Hippocampal formation (tissue), 2 donors: ENCODE measurements at regions not wholly inside any gene's neighbourhood (a gene's known extent, or its start where the extent isn't known, plus 50 kb on each side); places are given as distances from the start of the nearest gene placed in this dataset.
"Not testable (repeated sequence)": the region's sequence is repeated elsewhere in the genome, so short reads cannot be mapped to it uniquely, and the experiment has no call there.

Experiments used
- DNase-seq, 2 donors: peaks; one replicate each; lab custom pipeline; 2025; lab: John Stamatoyannopoulos, UW

- no peak for DNase-seq
These were observed 95.4 kb upstream of the KLF4 start for GRCh38 chr9:107584944-107585343.

GRCh38 chr9:107584186-107584585 lies 94.6 kb upstream of the KLF4 start:
- DNase-seq, result no peak

DNA sequence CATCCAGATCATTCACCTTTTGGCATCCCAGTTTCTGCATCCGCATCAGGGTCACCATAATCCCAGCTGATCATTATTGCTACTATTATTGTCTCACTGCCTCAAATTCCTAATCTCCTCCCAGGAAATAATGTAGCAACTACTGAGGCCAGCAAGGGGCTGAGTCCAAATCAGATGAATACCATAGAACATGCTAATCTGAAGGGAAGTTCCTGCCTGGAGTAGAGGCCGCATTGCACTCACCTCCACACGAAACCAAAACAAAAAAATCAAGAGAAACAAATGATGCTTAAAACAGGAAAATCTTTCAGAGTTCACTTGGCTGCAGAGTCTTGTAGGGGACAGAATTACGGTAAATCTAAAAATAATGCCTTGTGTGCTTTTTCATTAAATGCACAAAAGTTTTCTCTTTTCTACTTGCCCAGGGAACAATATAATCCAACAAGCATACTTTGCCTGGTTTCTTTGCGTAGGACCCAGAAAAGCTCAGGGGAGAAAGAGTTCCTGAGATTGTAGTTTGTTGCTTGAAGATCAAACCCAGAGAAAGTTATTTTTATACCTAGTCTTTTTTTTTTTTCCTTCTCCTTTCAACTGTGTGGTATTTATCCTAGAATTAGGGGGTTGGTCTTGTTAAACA lies 87.7 kb upstream of the KLF4 start:
- DNase-seq, result no peak

DNA sequence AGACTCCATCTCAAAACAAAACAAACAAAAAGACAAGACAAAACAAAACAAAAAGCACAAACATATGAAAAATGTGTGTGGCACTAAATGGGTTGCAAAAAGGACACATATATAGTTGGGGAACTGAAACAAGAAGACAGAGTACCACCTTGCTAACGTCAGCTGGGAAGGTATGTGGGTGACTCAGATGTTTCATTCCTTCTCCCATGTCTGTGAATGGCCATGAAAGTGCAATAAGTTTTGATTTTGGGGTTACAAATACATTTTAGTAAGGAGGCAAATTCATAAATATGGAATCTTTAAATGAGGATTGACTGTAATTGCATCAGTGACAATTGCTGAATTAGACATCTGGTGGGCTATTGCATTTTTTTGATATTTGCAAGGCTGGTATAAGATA lies 81.6 kb upstream of the KLF4 start:
- no peak for DNase-seq

- DNase-seq, result no peak
These were observed 79.6 kb upstream of the KLF4 start for GRCh38 chr9:107569174-107569573.

DNA sequence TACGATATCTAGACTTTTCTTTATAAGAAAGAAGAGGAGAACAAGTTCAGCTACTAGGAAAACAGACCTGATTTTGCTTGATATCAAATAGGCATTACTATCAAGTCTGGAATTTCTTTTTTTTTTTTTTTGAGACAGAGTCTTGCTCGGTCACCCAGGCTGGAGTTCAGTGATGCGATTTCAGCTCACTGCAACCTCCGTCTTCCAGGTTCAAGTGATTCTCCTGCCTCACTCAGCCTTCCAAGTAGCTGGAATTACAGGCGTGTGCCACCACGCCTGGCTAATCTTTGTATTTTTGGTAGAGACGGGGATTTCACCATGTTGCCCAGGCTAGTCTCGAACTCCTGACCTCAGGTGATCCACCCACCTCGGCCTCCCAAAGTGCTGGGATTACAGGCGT lies 78.8 kb upstream of the KLF4 start:
- DNase-seq, result not testable (repeated sequence)

DNA sequence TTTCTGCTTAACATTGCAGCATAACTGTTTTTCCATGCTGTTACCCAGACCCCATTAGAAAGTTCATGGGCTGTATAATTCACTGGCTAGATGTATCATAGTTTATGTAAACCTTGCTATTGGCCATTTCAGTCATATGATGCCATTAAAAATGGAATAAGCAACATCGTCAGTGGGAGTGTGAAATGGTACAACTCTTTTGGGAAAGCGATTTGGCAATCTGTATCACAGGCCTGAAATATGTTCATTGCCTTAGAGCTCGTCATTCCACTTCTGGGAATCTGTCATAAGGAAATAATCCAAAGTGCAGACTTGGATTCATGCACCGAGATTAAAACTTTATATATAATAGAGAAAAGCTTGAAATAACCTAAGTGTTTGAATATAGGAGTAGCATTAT lies 77.9 kb upstream of the KLF4 start:
- no peak for DNase-seq

GRCh38 chr9:107566611-107567061 lies 77.1 kb upstream of the KLF4 start:
- DNase-seq, result no peak

- DNase-seq, result no peak
These were observed 73.2 kb upstream of the KLF4 start for GRCh38 chr9:107562798-107563197.

- DNase-seq, result no peak
These were observed 70.0 kb upstream of the KLF4 start for GRCh38 chr9:107559494-107560086.

DNA sequence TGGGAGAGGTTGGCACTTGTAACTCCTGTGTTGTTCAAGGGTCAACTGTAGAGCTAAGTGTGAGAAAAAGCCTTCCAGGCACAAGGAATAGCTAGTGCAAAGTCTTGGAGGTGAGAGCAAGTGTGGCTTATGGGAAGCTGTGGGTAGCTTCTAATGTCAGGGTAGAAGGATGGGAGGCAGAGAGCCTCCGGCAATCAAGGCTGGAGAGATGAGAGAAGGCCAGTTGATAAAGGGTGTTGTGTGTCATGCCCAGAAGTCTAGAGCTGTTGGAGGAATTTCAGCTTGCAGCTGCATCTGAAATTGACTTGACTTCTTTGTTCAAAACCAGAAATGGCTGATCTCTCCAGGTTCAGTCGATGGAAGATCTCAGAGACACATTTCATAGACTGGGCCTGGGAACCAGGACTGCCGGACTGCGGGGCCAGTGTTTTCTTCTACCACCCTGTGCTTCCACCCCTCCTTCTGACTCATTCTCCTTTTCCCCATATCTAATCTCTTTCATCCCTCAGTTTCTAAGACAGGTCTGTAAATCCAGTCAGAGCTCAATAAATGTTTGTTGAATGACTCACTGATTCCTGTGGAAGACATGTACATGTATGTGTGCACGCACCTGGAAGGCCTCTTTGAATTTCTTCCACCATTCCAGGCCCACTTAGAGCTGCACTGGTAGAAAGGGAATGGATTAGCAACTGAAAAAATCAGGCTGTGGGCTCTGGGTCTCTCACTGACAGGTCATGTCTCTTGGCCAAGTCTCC lies 67.8 kb upstream of the KLF4 start:
- no peak for DNase-seq

DNA sequence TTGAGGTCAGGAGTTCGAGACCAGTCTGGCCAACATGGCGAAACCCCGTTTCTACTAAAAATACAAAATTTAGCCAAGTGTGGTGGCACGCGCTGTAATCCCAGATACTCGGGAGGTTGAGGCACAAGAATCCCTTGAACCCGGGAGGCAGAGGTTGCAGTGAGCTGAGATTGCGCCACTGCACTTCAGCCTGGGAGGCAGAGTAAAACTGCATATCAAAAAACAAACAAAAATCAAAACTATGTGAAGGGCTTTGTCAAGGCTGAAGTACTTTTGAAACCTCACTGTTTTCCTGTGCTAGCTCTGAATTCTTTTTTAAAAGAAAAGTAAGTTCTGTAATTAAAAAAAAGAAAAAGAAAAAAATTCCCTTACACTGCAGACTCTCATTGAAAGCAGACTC lies 65.1 kb upstream of the KLF4 start:
- DNase-seq, result no peak

DNA sequence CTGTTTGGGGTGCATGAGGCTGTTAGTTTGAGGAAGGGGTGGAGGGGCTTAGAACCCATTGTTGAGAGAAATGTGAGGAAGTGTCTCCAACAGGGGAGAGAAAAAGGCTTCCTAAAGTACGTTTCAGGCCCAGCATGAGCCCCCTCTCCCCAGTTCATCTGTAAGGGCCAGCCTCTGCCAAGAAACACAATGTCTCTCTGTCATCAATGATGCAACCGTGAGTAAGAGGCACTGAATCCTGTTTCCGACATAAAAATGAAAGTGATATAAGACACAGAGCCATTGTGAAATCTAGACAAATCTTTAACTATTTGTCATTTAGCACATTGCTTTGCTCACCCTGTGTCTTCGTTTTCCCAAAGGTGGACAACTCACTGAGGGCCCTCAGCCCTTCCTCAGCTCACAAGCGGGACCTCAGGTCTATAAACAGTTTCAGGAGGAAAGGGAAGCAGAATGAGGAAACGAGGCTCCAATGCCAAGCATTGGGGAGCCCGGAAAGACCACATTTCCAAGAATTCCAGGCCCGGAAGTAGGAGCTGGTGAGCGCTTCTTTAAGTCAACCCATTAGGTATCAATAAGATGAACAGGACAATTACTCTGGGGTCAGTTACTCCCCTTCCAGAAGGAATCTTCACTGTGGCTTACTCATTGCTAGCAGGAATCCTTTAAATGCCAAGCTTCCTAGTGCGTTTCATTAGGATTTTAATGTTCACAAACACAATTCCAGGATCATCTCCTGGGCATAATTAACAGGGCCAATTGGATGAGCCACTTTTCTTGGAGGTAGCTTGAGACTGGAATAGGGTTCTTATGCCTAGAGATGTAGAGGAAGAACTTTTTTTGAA lies 59.0 kb upstream of the KLF4 start:
- no peak for DNase-seq

DNA sequence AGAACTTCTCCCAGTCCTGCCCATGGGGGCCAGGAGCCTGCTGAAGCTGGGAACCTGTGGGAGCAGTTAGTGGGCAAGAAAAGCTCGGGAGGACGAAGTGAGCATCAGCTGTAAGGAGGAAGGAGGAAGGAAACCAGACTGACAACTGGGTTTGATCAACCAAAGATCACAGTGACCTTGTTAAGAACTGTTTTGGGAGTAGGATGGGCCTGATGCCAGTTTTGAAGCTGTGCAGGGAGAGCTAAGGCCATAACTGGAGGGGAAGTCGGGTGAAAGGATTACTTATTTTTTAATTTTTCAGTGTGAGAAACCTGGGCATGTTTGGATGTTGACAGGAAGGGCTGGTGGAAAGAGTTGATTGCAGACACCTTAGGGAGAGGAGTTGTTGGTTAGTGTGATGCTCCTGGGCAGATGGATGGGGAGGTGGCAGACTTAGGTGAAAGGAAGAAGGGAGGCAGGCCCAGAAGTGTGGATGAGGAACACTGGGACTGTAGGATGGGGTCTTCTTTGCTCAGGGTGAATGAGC lies 58.3 kb upstream of the KLF4 start:
- no peak for DNase-seq

DNA sequence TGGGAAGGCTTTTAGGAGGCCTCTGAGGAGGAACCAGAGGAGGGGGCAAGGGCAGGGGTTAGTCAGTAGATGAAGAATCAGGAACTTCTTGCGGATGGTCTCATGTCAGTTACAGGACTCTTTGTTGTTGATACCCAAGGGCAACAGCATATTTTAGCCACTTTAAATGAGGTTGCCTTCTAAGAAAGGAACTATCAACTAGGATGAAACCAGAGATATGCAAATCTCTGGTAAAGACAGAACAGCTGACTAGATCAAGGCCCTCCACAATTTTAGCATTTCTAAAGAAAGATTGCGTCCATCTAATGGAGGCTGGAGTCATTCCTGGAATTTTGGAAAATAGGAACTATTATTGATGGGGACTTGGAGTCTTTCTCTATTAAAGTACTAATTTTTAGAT lies 57.7 kb upstream of the KLF4 start:
- no peak for DNase-seq

GRCh38 chr9:107546859-107547258 lies 57.3 kb upstream of the KLF4 start:
- no peak for DNase-seq

DNA sequence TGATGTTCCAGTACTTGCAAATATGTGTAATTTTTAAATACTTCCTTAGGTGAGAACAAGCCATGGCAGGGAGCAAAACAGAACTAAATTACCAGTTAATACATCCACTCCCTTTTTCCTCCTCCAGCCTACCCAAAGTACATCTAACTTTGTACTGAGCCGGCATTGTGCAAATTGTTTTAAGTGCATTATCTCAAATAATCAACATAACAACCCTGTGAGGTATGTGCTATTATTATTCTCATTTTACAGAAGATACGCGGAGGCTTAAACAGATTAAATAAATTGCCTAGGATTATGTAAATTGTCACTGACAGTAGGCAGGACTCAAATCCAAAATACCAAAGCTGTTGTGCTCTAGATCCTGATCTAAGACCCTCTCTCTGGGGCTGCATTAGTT lies 55.5 kb upstream of the KLF4 start:
- no peak for DNase-seq

DNA sequence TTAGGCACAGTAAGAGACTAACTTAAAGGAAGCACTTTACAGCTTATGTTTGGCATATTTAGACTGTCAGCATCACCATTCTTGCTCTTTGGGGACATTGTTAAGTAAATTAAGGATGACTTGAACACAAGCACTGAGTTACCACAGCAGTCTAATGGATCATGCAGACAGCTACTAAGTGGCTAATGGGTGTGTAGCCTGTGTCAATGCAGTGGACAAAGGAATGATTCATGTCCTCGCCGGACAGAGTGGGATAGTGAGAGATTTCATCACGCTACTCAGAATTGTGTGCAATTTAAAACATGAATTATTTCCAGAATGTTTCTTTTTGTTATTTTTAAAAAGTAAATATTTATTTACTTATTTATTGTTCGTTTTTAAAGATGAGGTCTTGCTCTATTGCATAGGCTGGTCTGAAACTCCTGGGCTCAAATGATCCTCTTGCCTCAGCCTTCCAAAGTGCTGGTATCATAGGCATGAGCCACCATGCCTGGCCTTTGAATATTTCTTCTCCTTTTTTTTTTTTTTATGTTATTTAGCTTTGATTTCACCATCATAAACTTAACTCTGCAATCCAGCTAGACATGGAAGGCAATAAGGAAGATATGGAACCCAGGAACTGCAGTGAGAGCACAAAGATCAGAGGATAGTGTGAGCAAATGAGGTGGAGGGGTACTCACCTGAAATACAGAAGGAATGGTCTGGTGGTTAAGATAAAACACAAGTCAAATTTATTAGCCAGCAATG lies 53.0 kb upstream of the KLF4 start:
- no peak for DNase-seq

- no peak for DNase-seq
These were observed 52.0 kb upstream of the KLF4 start for GRCh38 chr9:107541523-107541922.

DNA sequence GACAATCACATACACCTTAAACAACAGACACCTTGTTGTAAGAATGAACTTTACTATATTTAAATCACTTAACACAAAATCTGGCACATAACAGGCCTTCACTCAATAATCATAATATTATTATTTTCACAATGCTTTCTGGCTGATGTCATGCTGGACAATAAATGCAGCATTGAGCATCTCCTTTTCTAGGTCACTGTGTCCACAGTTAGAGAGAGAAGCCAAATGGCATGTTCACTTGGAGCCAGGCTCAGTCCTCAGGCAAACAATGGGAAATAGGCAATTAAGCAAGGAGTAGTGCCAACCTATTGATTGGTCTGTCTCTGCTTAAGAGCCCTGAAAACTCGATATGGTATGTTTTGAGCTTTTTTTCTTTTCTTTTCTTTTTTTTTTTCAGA lies 50.6 kb upstream of the KLF4 start:
- DNase-seq, result no peak

DNA sequence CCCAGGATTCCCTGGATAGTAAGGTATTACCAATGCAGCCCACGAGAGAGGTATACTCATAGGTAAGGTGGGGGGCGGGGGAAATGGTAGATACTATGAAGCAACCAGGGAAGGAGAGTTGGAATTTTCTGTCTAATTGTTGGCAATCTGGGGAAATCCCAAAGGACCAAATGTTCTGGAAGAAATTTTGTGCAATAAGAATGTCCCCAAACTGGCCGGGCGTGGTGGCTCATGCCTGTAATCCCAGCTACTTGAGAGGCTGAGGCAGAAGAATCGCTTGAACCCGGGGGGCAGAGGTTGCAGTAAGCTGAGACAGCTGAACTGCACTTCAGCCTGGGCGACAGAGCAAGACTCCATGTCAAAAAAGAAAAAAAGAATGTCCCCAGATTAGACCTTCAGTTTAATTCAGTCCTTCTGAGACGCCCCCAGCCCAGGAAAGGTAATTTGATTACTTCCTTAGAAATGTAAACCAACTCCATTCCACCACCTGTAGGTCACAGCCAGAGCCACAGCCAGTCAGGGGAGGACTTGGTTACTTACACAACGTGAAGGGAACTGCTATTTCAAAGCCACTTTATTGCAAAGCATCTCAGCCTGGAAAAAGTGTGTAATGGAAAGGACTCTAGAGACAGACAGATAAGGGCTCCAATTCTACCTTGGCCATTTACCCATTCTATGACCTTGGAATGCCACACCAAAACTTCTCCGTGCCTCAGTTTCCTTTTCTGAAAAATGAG lies 50.0 kb upstream of the KLF4 start:
- DNase-seq, result no peak
